Colonic mucosa (tissue), 4 donors: ENCODE measurements at regions not wholly inside any gene's neighbourhood (a gene's known extent, or its start where the extent isn't known, plus 50 kb on each side); places are given as distances from the start of the nearest gene placed in this dataset.

Experiments
- DNase-seq: peaks from one replicate; pipeline ENCODE4 v3.0.0-alpha.2; 2020
- H3K27ac ChIP-seq: fragments of 200-600 bp; one replicate; pipeline ENCODE4 v1.8.0; 2021
- H3K27me3 ChIP-seq: fragments of 200-600 bp; one replicate; pipeline ENCODE4 v1.8.0; 2021
- H3K36me3 ChIP-seq: fragments of 200-600 bp; one replicate; pipeline ENCODE4 v1.8.0; 2021
- H3K4me1 ChIP-seq: fragments of 200-600 bp; one replicate; pipeline ENCODE4 v1.8.0; 2021; ENCODE audit warnings: mild to moderate bottlenecking
- H3K4me3 ChIP-seq: fragments of 200-600 bp; one replicate; pipeline ENCODE4 v1.8.0; 2021
- H3K9ac ChIP-seq, 2 donors: one replicate each; pipeline ENCODE4 v1.7.0; 2013; ENCODE audit warnings: control low read depth in 2 of 2, low read depth in 2 of 2, low read length in 2 of 2
- H3K9me3 ChIP-seq: fragments of 200-600 bp; one replicate; pipeline ENCODE4 v1.8.0; 2021
- CTCF ChIP-seq: fragments of 200-600 bp; IDR thresholded peaks from one replicate; pipeline ENCODE4 v1.8.0; 2022; ENCODE audit warnings: antibody characterized with exemption, mild to moderate bottlenecking
- intact Hi-C: fragments of 100-400 bp; cut with DNase I; formaldehyde crosslinking; loops from one replicate; pipeline ENCODE4 v1.14.1; 2022
- donor health status: healthy.
- donor health status: DM: no; HTN: no; CAD: no.
- donor health status: DM: no; HTN: no; CAD: no.

- no peaks in the 10 kb centered on the region for H3K4me1 ChIP-seq
- intact Hi-C loops = no loop called here
Measured at GRCh38 chr6:125699591-125699990, 49.8 kb upstream of the HEY2 start.

More at GRCh38 chr6:125699591-125699990, 49.8 kb upstream of the HEY2 start:
- H3K36me3 ChIP-seq = no peaks in the 10 kb centered on the region
- no peak overlapping the region for H3K9ac ChIP-seq
- no peak overlapping the region for H3K27ac ChIP-seq
- no peaks in the 10 kb centered on the region for H3K9me3 ChIP-seq
- H3K27me3 ChIP-seq = no peaks in the 10 kb centered on the region
- TF ChIP-seq CTCF = no peak
- DNase-seq = no peak
- no peak overlapping the region for H3K4me3 ChIP-seq
